Lower leg skin (tissue), 4 donors: ENCODE measurements at regions not wholly inside any gene's neighbourhood (a gene's known extent, or its start where the extent isn't known, plus 50 kb on each side); places are given as distances from the start of the nearest gene placed in this dataset.

Source experiments
- DNase-seq, 2 donors: peaks; one replicate each; pipeline ENCODE4 v3.0.0-alpha.2; 2019; ENCODE audit warnings: low spot score in 2 of 2
- H3K4me3 ChIP-seq: fragments of 200-600 bp; sonication (generic); 2 replicates; pipeline ENCODE4 v1.5.1; 2017; ENCODE audit warnings: mild to moderate bottlenecking, low read depth; ENCODE audit not compliant: poor library complexity, severe bottlenecking
- CTCF ChIP-seq, 3 donors: fragments of 450-650 bp; IDR thresholded peaks; one replicate each; pipeline ENCODE4 v1.5.1; 2016; ENCODE audit warnings: antibody characterized with exemption in 3 of 3, mild to moderate bottlenecking in 3 of 3, moderate library complexity in 2 of 3
- POLR2A ChIP-seq, 2 donors: fragments of 450-650 bp; IDR thresholded peaks; one replicate each; pipeline ENCODE4 v1.6.1; 2016 to 2017; ENCODE audit warnings: antibody characterized with exemption in 2 of 2, mild to moderate bottlenecking in 1 of 2, moderate library complexity in 1 of 2
- WGBS, 2 donors: methylation state at CpG; one replicate each; pipeline ENCODE4 v1.1.5; 2018; 5-methylcytosine and 5-hydroxymethylcytosine counted together
- intact Hi-C: fragments of 100-400 bp; cut with DNase I; formaldehyde crosslinking; loops from one replicate; pipeline ENCODE4 v1.15.0; 2023; ENCODE audit warnings: low total_unique reads

GRCh38 chr15:38176155-38176554, 76.5 kb upstream of the SPRED1 start:
- WGBS, 2 donors, result 76 to 81% methylated on average over 4 of the region's 4 CpGs
- no peak for TF ChIP-seq POLR2A (IDR thresholded peaks at IDR 0.05)
- no peak for TF ChIP-seq CTCF (IDR thresholded peaks at IDR 0.05)
- intact Hi-C loops, result no loop called here
- H3K4me3 ChIP-seq, result no peak overlapping the region
- DNase-seq, result no peak

GRCh38 chr15:38176691-38177090, 75.9 kb upstream of the SPRED1 start:
- no peak overlapping the region for H3K4me3 ChIP-seq
- DNase-seq, result no peak
- intact Hi-C loops, result no loop called here
- no peak for TF ChIP-seq POLR2A (IDR thresholded peaks at IDR 0.05)
- no peak for TF ChIP-seq CTCF (IDR thresholded peaks at IDR 0.05)

- no peak for DNase-seq
- no peak overlapping the region for H3K4me3 ChIP-seq
- intact Hi-C loops, result no loop called here
- 65 to 75% methylated on average over 3 of the region's 3 CpGs for WGBS, 2 donors
- no peak for TF ChIP-seq CTCF (IDR thresholded peaks at IDR 0.05)
- TF ChIP-seq POLR2A (IDR thresholded peaks at IDR 0.05), result no peak
Measured at GRCh38 chr15:38182900-38183299, 69.7 kb upstream of the SPRED1 start.

GRCh38 chr15:38186507-38186906, 66.1 kb upstream of the SPRED1 start:
- no peak for TF ChIP-seq CTCF (IDR thresholded peaks at IDR 0.05)
- no peak for TF ChIP-seq POLR2A (IDR thresholded peaks at IDR 0.05)
- no peak for DNase-seq
- WGBS, 2 donors, result 89 to 92% methylated on average over 3 of the region's 3 CpGs
- no peak overlapping the region for H3K4me3 ChIP-seq
- intact Hi-C loops, result no loop called here

- DNase-seq, result no peak
- no peak overlapping the region for H3K4me3 ChIP-seq
- intact Hi-C loops, result no loop called here
- 88 to 91% methylated on average over 7 of the region's 7 CpGs for WGBS, 2 donors
- TF ChIP-seq CTCF (IDR thresholded peaks at IDR 0.05) (no peak), POLR2A (IDR thresholded peaks at IDR 0.05) (no peak)
Measured at GRCh38 chr15:38187630-38188313, 64.9 kb upstream of the SPRED1 start.

- no peak for TF ChIP-seq CTCF (IDR thresholded peaks at IDR 0.05)
- no peak for TF ChIP-seq POLR2A (IDR thresholded peaks at IDR 0.05)
- WGBS, 2 donors, result 77 to 79% methylated on average over 5 of the region's 5 CpGs
- intact Hi-C loops, result no loop called here
- no peak overlapping the region for H3K4me3 ChIP-seq
- no peak for DNase-seq
Measured at GRCh38 chr15:38189671-38190295, 62.9 kb upstream of the SPRED1 start.
